HFFc6 (cell line): ENCODE measurements at regions not wholly inside any gene's neighbourhood (a gene's known extent, or its start where the extent isn't known, plus 50 kb on each side); places are given as distances from the start of the nearest gene placed in this dataset.

ENCODE experiments used
- DNase-seq: peaks from one replicate; pipeline ENCODE4 v3.0.0-alpha.2; 2018
- H3K27ac Mint-ChIP-seq: 2 replicates; pipeline ENCODE4 v1.8.0; 2020; ENCODE audit warnings: mild to moderate bottlenecking, mixed read lengths
- H3K27me3 Mint-ChIP-seq: 2 replicates; pipeline ENCODE4 v1.8.0; 2021; ENCODE audit warnings: mild to moderate bottlenecking, moderate library complexity, mixed read lengths; ENCODE audit not compliant: insufficient read depth
- H3K36me3 Mint-ChIP-seq: 2 replicates; pipeline ENCODE4 v1.8.0; 2021; ENCODE audit warnings: low read depth, mixed read lengths
- H3K4me1 Mint-ChIP-seq: 2 replicates; pipeline ENCODE4 v1.8.0; 2020; ENCODE audit warnings: low read depth, mixed read lengths
- H3K4me3 Mint-ChIP-seq: 2 replicates; pipeline ENCODE4 v1.8.0; 2020; ENCODE audit warnings: mild to moderate bottlenecking, moderate library complexity, mixed read lengths
- H3K9me3 Mint-ChIP-seq: 2 replicates; pipeline ENCODE4 v1.8.0; 2020; ENCODE audit warnings: mild to moderate bottlenecking, mixed read lengths
- TF ChIP-seq, protein P1 (sequence below): fragments of 200-600 bp; sonication (generic); IDR thresholded peaks from 2 replicates; pipeline ENCODE4 v1.5.0; 2021; ENCODE audit warnings: antibody characterized with exemption, mild to moderate bottlenecking

DNA sequence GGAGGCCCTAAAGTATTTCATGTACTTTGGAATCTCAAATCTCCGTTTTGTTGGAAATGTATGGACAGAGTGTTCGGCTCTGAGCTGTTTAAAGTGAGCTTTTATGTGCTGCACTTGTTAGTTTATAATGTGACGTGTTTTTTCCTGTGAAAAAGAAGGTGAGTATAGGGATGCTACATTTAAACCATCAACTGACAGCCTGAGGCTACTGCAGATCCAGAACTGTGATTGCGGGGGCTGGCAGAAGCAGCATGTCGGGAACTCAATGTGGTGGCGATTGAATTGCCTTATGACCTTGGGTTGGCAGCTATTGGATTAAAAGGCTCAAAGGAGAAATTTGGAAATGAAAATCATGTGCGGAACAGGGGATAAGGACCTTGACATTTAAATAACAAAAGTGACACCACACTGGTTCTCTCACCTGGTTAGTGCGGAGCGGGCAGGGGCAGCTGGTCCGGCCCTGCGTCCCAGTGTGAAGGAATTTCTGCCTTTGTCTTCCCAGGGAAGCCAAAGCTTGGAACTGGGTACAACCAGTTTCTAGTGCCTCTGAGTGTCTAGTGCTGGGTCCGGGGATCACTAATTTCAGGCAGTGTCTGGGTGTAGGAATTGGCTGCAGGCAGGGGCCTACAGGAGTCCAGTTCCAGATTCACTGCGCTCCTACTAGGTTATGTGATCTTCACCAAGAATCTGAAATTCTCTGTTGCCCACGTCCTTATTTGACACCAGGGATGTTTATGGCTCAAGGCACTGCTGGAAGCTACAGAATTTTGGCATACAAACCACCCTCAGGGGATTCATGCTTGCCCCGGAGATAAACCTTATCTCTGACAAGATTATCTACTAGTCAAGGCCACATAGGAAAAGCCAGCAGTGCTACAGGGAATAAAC is 120.7 kb upstream of the ERCC6L2 start:
- Mint-ChIP-seq H3K27ac (no peak overlapping the region), H3K36me3 (no peaks in the 10 kb centered on the region), H3K27me3 (peaks cover 14% of the 10 kb centered on the region), H3K4me1 (peaks cover 13% of the 10 kb centered on the region), H3K4me3 (no peak overlapping the region), H3K9me3 (no peaks in the 10 kb centered on the region)
- TF ChIP-seq, protein P1, sequence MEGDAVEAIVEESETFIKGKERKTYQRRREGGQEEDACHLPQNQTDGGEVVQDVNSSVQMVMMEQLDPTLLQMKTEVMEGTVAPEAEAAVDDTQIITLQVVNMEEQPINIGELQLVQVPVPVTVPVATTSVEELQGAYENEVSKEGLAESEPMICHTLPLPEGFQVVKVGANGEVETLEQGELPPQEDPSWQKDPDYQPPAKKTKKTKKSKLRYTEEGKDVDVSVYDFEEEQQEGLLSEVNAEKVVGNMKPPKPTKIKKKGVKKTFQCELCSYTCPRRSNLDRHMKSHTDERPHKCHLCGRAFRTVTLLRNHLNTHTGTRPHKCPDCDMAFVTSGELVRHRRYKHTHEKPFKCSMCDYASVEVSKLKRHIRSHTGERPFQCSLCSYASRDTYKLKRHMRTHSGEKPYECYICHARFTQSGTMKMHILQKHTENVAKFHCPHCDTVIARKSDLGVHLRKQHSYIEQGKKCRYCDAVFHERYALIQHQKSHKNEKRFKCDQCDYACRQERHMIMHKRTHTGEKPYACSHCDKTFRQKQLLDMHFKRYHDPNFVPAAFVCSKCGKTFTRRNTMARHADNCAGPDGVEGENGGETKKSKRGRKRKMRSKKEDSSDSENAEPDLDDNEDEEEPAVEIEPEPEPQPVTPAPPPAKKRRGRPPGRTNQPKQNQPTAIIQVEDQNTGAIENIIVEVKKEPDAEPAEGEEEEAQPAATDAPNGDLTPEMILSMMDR = no peak
- DNase-seq = no peak

DNA sequence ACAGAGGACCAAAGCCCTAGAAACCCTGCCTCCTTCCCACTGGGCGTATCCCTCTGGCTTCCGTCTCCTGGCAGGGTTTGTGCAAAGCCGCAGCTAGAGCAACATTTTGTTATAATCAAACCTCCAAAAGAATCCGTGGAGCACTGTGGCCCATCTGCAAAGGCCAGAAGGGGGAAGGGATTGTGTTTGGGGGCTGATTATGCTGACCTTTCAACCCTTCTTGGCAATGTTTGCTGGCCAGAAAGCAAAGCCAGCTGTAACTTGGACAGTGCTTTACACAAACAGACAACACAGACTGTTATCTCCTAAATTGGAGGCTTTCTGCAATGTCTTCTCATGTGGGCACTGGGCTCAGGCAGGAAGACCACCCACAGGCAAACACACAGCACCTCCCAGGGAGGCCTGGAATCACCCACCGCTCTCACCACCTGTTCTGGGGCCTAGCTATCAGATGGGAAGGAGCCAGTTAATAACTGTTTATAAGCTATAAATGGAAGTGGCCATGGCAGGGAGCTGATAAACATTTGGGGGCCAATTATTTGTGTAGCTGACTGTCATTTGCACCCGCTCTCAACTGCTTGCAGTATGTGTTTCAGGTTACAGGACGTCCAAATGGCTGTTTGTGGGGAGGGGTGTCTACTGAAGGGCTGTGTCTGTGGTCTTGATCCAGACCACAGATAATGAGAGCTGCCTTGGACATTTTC is 121.6 kb upstream of the ERCC6L2 start:
- H3K27ac Mint-ChIP-seq = no peak overlapping the region
- DNase-seq = no peak
- H3K9me3 Mint-ChIP-seq = no peaks in the 10 kb centered on the region
- H3K27me3 Mint-ChIP-seq = peaks cover 12% of the 10 kb centered on the region
- H3K4me3 Mint-ChIP-seq = no peak overlapping the region
- H3K36me3 Mint-ChIP-seq = no peaks in the 10 kb centered on the region
- TF ChIP-seq, protein P1 = no peak
- peaks cover 13% of the 10 kb centered on the region for H3K4me1 Mint-ChIP-seq

DNA sequence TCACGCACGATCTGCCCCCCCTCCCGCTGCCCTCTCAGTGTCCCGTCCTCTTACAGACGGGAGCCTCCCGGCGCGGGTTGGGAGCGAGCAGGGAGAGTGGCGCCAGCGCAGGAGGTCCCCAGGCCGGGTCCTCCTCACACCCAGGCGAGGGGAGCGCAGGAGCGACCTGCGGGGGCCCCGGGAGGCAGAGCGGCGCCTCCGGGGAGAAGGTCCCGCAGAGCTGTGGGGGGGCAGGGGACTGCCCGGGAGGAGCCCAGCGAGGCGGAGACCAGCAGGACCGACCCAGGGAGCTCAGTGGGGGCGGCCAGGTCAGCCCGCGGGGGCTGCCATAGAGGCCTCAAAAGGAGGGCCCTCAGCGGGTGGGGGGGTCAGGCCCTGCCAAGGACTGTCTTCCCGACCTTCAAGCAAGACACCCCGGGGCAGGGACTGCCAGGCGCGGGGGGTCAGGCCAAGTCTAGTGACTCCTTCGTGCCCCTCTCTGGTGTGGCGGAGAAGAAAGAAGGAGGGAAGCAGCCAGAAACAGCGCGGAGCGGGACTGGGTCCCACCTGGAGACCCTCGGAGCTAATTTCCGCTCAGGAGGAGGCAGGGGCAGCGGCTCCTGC is 123.3 kb upstream of the ERCC6L2 start:
- no peaks in the 10 kb centered on the region for H3K36me3 Mint-ChIP-seq
- TF ChIP-seq, protein P1 = no peak
- H3K9me3 Mint-ChIP-seq = no peaks in the 10 kb centered on the region
- no peak overlapping the region for H3K4me3 Mint-ChIP-seq
- DNase-seq = no peak
- peaks cover 12% of the 10 kb centered on the region for H3K27me3 Mint-ChIP-seq
- H3K4me1 Mint-ChIP-seq = peaks cover 11% of the 10 kb centered on the region
- no peak overlapping the region for H3K27ac Mint-ChIP-seq

DNA sequence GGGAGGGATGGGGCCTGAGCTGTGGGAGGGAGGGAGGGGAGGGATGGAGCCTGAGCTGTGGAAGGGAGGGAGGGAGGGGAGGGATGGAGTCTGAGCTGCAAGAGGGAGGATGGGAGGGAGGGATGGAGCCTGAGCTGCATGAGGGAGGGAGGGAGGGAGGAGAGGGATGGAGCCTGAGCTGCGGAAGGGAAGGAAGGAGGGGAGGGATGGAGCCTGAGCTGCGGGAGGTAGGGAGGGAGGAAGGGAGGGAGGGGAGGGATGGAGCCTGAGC is 124.0 kb upstream of the ERCC6L2 start:
- Mint-ChIP-seq H3K4me1 (peaks cover 3% of the 10 kb centered on the region), H3K4me3 (no peak overlapping the region), H3K27ac (no peak overlapping the region), H3K9me3 (no peaks in the 10 kb centered on the region), H3K27me3 (peaks cover 16% of the 10 kb centered on the region), H3K36me3 (no peaks in the 10 kb centered on the region)
- no peak for DNase-seq
- TF ChIP-seq, protein P1 = no peak

DNA sequence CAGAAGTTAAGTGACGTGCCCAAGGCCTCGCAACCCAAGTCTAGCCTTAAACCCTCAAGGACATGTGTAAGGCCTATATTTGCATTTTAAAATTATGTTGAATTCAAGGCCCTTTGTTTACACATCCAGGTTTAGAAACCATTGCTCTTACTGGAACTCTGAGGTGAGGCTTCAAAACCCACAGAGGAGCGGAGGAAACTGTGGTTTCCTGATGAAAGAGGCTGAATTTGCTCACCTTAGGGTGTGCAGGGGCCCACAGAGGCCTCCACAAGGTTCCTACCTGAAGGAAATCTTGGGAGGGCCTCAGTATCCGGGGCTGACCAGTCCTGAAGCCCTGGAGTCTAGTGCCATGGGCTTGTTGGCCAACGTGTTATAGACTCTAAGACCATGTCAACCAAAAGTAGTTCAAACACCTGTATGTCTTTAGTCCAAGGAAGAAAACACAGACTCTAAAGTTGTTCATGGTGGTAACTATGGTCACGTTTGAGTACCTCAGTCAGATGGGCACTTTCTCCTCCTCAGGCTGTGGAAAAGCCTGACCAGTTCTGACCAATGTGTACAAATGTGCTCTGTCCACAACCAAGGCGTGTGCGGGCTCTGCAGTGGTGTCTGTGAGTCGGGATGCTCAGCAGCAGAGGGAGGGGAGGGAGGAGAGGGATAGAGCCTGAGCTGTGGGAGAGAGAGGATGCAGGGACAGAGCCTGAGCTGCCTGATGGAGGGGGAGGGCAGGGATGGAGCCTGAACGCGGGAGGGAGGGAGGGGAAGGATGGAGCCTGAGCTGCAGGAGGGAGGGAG is 124.6 kb upstream of the ERCC6L2 start:
- TF ChIP-seq, protein P1 = no peak
- no peaks in the 10 kb centered on the region for H3K4me1 Mint-ChIP-seq
- H3K9me3 Mint-ChIP-seq = no peaks in the 10 kb centered on the region
- H3K27me3 Mint-ChIP-seq = peaks cover 16% of the 10 kb centered on the region
- no peak for DNase-seq
- no peaks in the 10 kb centered on the region for H3K36me3 Mint-ChIP-seq
- H3K4me3 Mint-ChIP-seq = no peak overlapping the region
- H3K27ac Mint-ChIP-seq = no peak overlapping the region
